Adipocyte (in vitro differentiated cells): ENCODE measurements at regions not wholly inside any gene's neighbourhood (a gene's known extent, or its start where the extent isn't known, plus 50 kb on each side); places are given as distances from the start of the nearest gene placed in this dataset.
"Not testable (repeated sequence)": the region's sequence is repeated elsewhere in the genome, so short reads cannot be mapped to it uniquely, and the experiment has no call there.

Experiments used
- DNase-seq: peaks from one replicate; pipeline ENCODE4 v3.0.0-alpha.2; 2015; ENCODE audit warnings: low read depth
- H3K27me3 ChIP-seq: replicated peaks from 2 replicates; pipeline ENCODE4 v1.7.0; 2013; ENCODE audit warnings: mild to moderate bottlenecking, low read length, moderate library complexity; ENCODE audit not compliant: control insufficient read depth, insufficient read depth
- H3K36me3 ChIP-seq: 2 replicates; pipeline ENCODE4 v1.7.0; 2013; ENCODE audit warnings: low read length, mild to moderate bottlenecking, moderate library complexity; ENCODE audit not compliant: control insufficient read depth, insufficient read depth, severe bottlenecking
- H3K4me1 ChIP-seq: 2 replicates; pipeline ENCODE4 v1.7.0; 2013; ENCODE audit warnings: mild to moderate bottlenecking, low read length, moderate library complexity; ENCODE audit not compliant: control insufficient read depth, insufficient read depth
- H3K4me3 ChIP-seq: 2 replicates; pipeline ENCODE4 v1.7.0; 2013; ENCODE audit warnings: mild to moderate bottlenecking, low read length, moderate library complexity
- H3K9ac ChIP-seq: 2 replicates; pipeline ENCODE4 v1.7.0; 2013; ENCODE audit warnings: mild to moderate bottlenecking, low read length, moderate library complexity
- H3K9me3 ChIP-seq: 2 replicates; pipeline ENCODE4 v1.7.0; 2013; ENCODE audit warnings: mild to moderate bottlenecking, low read length, moderate library complexity; ENCODE audit not compliant: control insufficient read depth

GRCh38 chr1:149368337-149368736 lies 106.5 kb upstream of the NBPF19 start:
- H3K9ac ChIP-seq, H3K4me1 ChIP-seq, H3K27me3 ChIP-seq, H3K4me3 ChIP-seq, H3K9me3 ChIP-seq, DNase-seq, H3K36me3 ChIP-seq: not testable (repeated sequence)

- not testable (repeated sequence) for H3K36me3 ChIP-seq, H3K4me1 ChIP-seq, DNase-seq, H3K27me3 ChIP-seq, H3K9me3 ChIP-seq, H3K4me3 ChIP-seq, H3K9ac ChIP-seq
These were observed 105.8 kb upstream of the NBPF19 start for GRCh38 chr1:149369081-149369480.

- DNase-seq, H3K27me3 ChIP-seq, H3K36me3 ChIP-seq, H3K9ac ChIP-seq, H3K9me3 ChIP-seq, H3K4me3 ChIP-seq, H3K4me1 ChIP-seq: not testable (repeated sequence)
These were observed 102.9 kb upstream of the NBPF19 start for GRCh38 chr1:149371955-149372354.

GRCh38 chr1:149378462-149378861 lies 96.4 kb upstream of the NBPF19 start:
- not testable (repeated sequence) for DNase-seq, H3K9ac ChIP-seq, H3K36me3 ChIP-seq, H3K27me3 ChIP-seq, H3K4me1 ChIP-seq, H3K4me3 ChIP-seq, H3K9me3 ChIP-seq

- not testable (repeated sequence) for H3K36me3 ChIP-seq, H3K9me3 ChIP-seq, H3K27me3 ChIP-seq, H3K9ac ChIP-seq, H3K4me1 ChIP-seq
- H3K4me3 ChIP-seq, result peak overlapping the region; percentile 58
- peak; percentile 70 for DNase-seq
These were observed 84.5 kb upstream of the NBPF19 start for GRCh38 chr1:149390173-149390926.

- not testable (repeated sequence) for H3K9ac ChIP-seq, DNase-seq, H3K9me3 ChIP-seq, H3K4me1 ChIP-seq, H3K36me3 ChIP-seq, H3K27me3 ChIP-seq, H3K4me3 ChIP-seq
These were observed 83.9 kb upstream of the NBPF19 start for GRCh38 chr1:149390931-149391330.

- not testable (repeated sequence) for H3K4me3 ChIP-seq, H3K4me1 ChIP-seq, DNase-seq, H3K27me3 ChIP-seq, H3K36me3 ChIP-seq, H3K9me3 ChIP-seq, H3K9ac ChIP-seq
These were observed 79.0 kb upstream of the NBPF19 start for GRCh38 chr1:149395802-149396201.

- not testable (repeated sequence) for DNase-seq, H3K36me3 ChIP-seq, H3K4me3 ChIP-seq, H3K9ac ChIP-seq, H3K27me3 ChIP-seq, H3K4me1 ChIP-seq, H3K9me3 ChIP-seq
These were observed 76.3 kb upstream of the NBPF19 start for GRCh38 chr1:149398527-149398926.

- H3K4me3 ChIP-seq, DNase-seq, H3K9me3 ChIP-seq, H3K9ac ChIP-seq, H3K27me3 ChIP-seq, H3K4me1 ChIP-seq, H3K36me3 ChIP-seq: not testable (repeated sequence)
These were observed 66.4 kb upstream of the NBPF19 start for GRCh38 chr1:149408404-149408803.

- H3K9me3 ChIP-seq, H3K4me1 ChIP-seq, H3K27me3 ChIP-seq, H3K4me3 ChIP-seq, H3K36me3 ChIP-seq, H3K9ac ChIP-seq, DNase-seq: not testable (repeated sequence)
These were observed 59.5 kb upstream of the NBPF19 start for GRCh38 chr1:149415373-149415772.

GRCh38 chr1:149418782-149419181 lies 56.1 kb upstream of the NBPF19 start:
- not testable (repeated sequence) for H3K36me3 ChIP-seq, H3K4me1 ChIP-seq, H3K9ac ChIP-seq, H3K27me3 ChIP-seq, H3K4me3 ChIP-seq, H3K9me3 ChIP-seq, DNase-seq

GRCh38 chr1:149423122-149423521 lies 51.7 kb upstream of the NBPF19 start:
- H3K4me1 ChIP-seq, H3K9me3 ChIP-seq: not testable (repeated sequence)

More at GRCh38 chr1:149423122-149423521, 51.7 kb upstream of the NBPF19 start:
- DNase-seq, H3K27me3 ChIP-seq, H3K36me3 ChIP-seq, H3K4me3 ChIP-seq, H3K9ac ChIP-seq: not testable (repeated sequence)
